Esophagus squamous epithelium (tissue), 4 donors: ENCODE measurements at regions not wholly inside any gene's neighbourhood (a gene's known extent, or its start where the extent isn't known, plus 50 kb on each side); places are given as distances from the start of the nearest gene placed in this dataset.

ENCODE experiments used
- CTCF ChIP-seq, 6 experiments: fragments of 450-650 bp in 4 of 6; fragments of 200-600 bp in 2 of 6; sonication (generic) in 2 of 6; IDR thresholded peaks; one replicate each; pipeline ENCODE4 v1.5.1; 2016 to 2019; ENCODE audit warnings: antibody characterized with exemption in 6 of 6, mild to moderate bottlenecking in 4 of 6, moderate library complexity in 4 of 6
- POLR2A ChIP-seq, 4 donors: fragments of 450-650 bp; IDR thresholded peaks; one replicate each; pipeline ENCODE4 v1.6.1; 2017; ENCODE audit warnings: antibody characterized with exemption in 4 of 4, mild to moderate bottlenecking in 4 of 4, moderate library complexity in 3 of 4

DNA sequence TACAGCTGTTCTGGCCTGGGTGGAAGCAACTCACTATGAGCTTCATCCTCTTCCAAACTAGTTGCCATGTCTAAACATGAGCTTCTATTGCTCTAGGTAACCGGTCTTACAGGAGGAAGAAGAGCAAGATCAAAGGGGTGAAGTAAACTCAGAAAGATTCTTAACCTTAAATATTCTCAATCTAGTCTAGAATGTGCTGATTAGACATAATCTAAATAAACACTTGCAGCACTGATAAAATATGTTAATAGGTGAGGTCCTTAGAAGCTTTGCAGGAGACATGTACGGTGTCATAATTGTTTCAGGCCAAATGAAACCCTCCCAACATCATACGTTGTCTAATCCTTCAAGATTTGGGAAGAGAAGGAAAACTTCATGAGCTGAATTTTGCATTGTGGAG, 431.6 kb upstream of the FSHR start:
- no peak for TF ChIP-seq CTCF (IDR thresholded peaks at IDR 0.05)
- no peak for TF ChIP-seq POLR2A (IDR thresholded peaks at IDR 0.05)
